T47D (cell line): ENCODE measurements at regions not wholly inside any gene's neighbourhood (a gene's known extent, or its start where the extent isn't known, plus 50 kb on each side); places are given as distances from the start of the nearest gene placed in this dataset.
"Not testable (repeated sequence)": the region's sequence is repeated elsewhere in the genome, so short reads cannot be mapped to it uniquely, and the experiment has no call there.

Experiments
- DNase-seq, 2 experiments: peaks; one replicate each; pipeline versions ENCODE4 v3.0.0 to v3.0.0-alpha.2; 2011 to 2012; ENCODE audit warnings: low read depth in 1 of 2, low spot score in 1 of 2
- JUND ChIP-seq: IDR thresholded peaks from 2 replicates; pipeline ENCODE4 v1.6.1; 2012; ENCODE audit warnings: low read depth
- in situ Hi-C: cut with HindIII; loops from 2 replicates; pipeline ENCODE4 v1.10.0; 2016; ENCODE audit warnings: low sequenced_read_pairs, low pct_unique_long_range_greater_than_20kb

DNA sequence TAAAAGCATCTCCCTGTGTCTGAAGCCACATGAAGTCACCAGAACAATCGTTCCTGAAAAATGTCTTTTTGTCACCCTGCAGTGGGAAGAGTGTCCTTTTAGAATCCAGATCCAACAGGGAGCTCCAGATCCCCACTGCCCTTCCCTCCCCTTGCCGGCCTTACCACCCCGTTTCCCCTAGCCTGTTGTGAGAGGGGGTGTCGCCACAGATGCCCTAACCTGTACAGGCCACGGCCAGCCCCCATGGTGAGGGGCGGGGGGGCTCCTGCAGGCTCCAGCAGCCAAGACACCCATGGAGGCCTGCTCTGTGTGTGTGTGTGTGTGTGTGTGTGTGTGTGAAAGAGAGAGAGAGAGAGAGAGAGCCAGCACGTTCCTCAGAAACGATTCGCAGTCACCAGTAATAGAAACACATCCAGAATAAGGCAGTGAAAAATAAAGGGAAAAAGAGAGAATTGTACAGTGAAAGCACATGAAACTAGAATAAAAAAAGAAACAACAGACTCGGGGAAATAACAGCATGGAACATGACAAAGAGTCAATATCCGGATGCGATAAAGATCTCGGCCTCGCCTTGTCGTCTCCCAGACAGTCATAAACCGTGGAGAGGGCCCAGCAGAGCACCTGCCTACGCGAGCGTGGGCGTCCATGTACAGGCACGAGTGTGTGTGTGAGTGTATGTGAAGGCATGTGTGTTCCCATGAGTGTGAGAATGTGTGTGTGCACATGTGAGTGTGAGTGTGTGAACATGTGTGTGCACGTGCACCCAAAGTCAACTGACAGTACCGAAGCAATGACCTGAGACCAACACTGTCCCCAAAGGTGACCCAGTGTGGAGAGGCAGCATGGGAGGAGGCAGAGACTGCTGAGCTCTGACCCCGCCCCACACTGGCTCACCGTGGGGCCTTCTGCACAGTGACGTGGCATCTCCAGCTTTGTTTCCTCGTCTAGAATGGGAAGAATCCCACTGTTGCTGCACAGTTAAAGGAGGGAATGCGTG, 303.8 kb downstream of the NPHP4 start:
- in situ Hi-C loops, result no loop called here
- no peak for TF ChIP-seq JUND
- DNase-seq, result peak in 1 of 2 experiments; percentile 6

DNA sequence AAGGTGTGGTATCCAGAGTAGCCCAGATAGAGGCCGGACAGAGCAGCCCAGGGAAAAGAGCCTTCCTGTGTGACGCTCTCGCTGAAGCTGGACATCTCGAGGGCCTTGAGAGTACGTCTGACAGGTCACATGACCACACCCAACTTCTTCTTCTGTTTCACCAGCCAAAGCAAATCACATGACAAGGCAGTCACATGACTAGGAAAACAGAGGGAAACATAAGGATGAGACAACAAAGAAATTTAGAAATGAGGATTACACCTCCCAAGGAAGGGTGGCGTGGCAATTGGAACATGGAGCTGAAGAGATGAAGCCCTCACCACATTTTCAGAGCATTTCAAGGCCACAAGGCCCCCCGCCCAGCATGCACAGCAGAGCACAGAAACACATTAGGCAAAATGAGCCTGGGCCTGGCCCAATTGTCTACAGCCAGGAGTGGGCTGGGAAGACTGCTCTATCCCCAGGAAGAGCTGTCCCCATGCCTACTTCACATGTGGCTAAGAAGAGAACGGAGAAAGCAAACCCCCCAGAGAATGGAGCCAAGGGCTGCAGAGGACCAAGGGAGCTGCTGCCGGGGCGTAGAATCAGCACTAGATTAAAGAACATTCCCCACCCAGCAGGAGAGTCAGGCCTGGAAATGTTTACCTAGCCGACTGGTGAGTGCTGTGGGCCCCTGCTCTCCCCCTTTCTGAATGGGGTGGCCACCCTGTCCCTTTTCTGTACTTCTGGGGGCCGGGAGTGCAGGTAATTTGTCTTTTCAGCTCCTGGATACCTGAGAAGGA, 305.1 kb downstream of the NPHP4 start:
- TF ChIP-seq JUND, result no peak
- in situ Hi-C loops, result no loop called here
- no peak for DNase-seq

DNA sequence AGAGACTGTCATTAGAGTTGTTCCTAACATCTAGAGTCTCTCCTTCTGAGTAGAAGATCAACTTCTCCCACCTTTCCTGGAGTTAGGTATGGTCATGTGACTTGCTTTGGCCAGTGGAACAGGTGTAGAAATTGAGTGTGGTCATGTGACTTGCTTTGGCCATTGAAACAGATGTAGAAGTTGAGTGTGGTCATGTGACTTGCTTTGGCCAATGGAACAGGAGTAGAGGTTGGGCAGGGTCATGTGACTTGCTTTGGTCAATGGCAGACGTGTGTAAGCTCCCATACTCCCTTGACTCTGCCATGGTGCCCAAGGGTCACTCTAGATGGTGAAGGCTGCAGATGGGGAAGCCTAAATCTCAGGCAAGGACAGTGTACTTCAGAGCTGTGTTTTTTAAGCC, 306.0 kb downstream of the NPHP4 start:
- DNase-seq, result no peak
- in situ Hi-C loops, result no loop called here
- no peak for TF ChIP-seq JUND

DNA sequence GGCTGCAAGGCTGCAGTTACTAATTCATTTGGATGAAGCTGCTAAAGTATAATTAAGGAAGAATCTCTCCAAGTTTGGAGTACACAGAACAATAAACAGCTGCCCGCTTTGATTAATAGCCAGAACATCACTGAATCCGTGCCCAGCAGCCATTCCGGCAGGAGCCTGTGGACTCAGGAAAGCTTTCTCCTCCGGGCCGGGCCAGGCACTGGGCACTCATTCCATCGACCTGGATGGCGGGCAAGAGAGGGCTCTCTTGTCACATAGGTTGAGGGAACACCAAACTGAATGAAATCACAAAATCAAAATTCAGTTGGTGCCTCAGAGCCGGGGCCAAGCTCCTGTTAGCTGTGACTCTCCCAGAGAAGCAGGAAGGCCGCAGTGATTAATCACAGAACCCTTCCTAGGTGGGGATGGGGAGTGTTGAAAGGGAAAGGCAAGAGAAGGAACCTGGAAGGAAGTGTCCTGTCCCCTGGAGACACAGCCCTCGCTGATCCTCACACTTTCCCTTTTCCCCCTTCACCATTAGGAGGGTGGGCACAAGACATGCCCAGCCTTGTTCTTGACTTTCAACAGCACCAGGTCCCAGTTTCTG, 306.7 kb downstream of the NPHP4 start:
- TF ChIP-seq JUND, result no peak
- in situ Hi-C loops, result no loop called here
- no peak for DNase-seq

DNA sequence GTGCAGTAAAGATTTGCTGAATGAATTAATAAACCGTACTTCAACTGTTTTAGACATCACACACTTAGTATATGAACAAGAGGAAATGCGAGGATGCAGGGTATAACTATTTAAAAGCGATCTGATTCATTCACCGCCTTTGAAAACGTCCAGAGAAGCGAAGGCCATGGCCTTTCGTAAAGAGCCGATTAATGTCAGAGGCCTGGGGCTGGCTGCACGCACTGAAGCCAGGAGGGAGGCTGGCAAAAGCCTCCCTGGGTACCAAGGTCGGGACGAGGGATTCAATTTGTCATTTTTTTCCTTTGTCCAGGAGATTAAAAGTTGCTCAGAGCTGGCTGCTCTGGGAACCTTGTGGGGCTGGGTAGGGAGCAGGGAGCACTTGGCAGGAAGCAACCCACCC, 307.4 kb downstream of the NPHP4 start:
- in situ Hi-C loops, result no loop called here
- no peak for TF ChIP-seq JUND
- no peak for DNase-seq

DNA sequence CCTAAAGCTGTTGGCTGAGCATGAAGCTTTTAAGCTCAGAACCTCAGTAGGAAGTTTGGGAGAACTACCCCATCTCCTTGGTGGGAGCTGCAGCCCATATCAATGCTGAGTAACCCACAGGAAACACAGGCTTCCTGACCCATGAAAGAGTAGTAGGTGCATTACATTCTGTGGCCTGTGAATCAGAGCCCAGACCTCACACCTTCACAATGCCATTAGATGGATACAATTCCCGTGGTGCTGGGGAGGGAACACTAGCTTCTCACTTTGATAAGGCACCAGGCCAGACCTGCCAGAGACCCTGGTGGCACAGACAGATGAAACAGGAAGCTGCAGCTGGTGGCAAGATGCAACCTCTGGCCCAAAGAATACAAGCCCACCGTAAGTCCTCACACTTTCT, 308.8 kb downstream of the NPHP4 start:
- in situ Hi-C loops, result no loop called here
- TF ChIP-seq JUND, result no peak
- DNase-seq, result no peak

DNA sequence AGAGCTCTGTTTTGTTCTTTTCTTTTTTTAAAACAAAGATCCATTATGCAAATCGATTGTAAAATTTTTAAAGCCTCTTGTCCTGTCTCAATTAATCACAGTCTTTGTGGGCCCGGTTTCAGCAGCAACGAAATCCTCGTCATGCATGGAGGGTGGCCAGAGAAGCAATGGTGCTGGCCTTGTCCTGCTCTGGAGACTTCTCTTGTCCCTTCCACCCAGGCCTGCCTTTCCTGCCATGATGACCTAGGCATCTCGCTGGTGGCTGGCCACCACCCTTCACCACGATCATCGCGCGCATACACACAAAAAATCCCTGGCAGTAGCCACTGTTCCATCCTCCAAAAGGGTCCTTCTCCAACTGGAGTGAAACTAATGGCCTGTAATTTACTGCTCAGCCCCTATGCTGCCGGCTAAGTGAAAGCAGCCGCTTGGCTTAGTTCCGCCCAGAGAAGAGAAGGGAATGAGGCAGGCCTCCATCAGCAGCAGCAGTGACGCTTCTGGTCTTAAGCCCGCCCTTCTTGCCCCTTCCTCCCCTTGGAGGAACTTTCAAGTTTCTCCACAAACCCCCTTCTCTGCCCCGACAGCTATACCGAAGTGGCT, 309.5 kb downstream of the NPHP4 start:
- in situ Hi-C loops, result no loop called here
- no peak for TF ChIP-seq JUND
- DNase-seq, result no peak

DNA sequence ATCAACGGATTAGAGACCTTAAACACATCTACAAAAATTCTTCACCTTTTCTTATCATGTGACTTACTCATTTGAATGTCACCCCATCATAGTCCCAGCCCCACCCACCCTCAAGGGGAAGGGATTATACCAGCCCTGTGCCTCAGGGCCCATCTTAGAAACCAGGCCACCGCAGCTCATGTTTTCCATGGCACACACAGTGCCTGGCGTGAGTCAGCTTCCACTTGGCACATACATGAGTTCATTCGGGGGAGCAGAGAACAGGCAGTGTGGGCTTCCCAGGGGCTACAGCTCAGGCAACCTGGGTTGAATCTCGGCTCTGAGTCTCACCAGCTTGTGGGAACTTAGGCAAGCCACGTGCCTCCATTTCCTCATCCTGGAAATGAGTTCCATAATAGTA, 310.6 kb downstream of the NPHP4 start:
- no peak for DNase-seq
- TF ChIP-seq JUND, result no peak
- in situ Hi-C loops, result no loop called here

DNA sequence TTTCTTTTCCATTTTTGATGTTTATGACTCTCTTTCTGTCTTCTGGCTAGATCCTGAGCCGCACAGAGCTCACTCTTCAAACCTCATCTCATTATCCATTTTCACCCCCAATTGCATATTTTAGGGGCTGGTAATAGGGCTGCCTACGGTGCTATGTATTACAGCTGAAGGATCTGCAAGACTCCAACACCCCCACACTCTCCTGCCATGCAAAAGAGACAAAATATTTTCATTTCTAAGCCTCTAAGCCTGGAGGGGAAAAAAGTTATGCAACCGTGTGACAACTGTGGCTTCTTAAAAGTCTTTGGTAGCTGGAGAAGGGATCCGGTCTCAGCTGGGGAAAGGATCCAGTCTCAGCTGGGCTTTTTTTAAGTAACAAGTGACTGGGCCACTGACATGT, 311.6 kb downstream of the NPHP4 start:
- no peak for TF ChIP-seq JUND
- DNase-seq, result no peak
- in situ Hi-C loops, result no loop called here

DNA sequence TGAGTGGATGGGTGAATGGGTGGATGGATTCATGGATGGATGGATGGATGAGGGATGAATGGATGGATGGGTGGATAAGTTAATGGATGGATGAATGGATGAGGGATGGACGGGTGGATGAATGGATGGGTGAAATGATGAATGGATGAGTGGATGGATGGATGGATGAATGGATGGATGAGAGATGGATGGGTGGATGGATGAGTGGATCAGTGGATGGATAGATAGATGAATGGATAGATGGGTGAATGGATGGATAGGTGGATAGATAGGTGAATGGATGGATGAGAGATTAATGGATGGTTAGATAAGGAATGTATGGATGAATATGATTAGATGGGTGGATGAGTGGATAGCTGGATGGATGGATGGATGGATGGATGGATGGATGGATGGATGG, 313.5 kb downstream of the NPHP4 start:
- no peak for TF ChIP-seq JUND
- no peak for DNase-seq
- in situ Hi-C loops, result no loop called here

DNA sequence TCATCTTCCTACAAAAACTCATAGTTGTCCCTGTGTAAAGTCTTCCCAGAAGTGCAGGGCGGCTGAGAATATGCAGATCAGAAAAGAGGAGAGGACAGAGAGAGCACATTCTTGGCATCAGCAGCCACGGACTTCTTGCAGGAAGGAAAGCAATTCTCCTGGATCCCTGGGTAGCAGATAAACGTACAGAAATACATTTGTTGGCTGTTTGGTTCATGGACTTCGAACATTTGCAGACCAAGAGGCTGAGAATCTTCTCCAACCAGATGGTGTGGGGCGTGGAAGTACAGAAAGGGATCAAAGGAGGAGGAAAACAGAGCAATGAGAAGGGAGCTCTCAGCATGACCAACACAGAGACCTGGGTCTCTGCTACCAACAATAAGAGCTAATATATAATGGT, 319.9 kb downstream of the NPHP4 start:
- DNase-seq, in situ Hi-C loops: not testable (repeated sequence)

DNA sequence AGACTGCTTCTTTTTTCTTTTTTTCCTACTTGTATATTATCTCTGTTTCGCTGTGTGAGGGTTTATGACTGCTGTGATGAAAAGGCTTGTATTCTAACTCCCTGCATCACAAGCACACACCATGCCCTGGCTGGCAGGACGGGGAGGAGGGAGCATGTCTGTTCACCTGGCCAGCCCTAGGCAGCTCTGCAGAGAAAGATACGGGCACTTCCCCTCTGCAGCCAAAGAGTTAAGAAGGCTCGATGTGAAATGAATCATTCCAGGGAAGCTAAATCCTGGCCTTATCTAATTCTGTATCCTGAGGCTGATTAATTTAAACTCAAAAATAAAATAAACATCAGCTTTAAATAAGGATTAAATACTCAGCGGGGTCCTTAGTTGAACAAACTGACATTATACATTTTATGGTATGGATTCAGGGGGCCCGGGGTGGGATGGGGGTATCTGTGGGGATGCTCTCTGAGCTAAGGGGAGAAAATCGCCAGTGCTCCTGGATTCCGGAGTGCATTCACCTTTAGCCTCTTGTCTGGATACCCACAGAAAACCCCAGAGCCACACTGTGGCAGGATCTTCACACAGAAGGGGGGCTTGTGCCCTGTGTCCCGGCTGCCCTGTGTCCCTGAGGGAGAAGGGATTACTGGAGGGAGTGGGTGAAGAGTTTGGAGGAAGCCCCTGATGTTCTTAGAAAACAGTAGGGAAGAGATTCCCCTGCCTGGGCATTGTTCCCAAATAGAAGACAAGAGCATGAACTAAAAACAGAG, 321.5 kb downstream of the NPHP4 start:
- DNase-seq, result no peak
- in situ Hi-C loops, result no loop called here
- TF ChIP-seq JUND, result no peak
